ENCODE measurements at regions not wholly inside any gene's neighbourhood (a gene's known extent, or its start where the extent isn't known, plus 50 kb on each side); places are given as distances from the start of the nearest gene placed in this dataset.

GRCh38 chr10:43703286-43703685 is 54.6 kb upstream of the ZNF32 start:
- intact Hi-C loops (cut with DNase I; ENCODE audit: low total_unique reads) (no loop called here), in situ Hi-C loops (cut with MboI; ENCODE audit: low pct_ligation_motif_present in 1 of 4, low pct_unique_long_range_greater_than_20kb in 1 of 4, low sequenced_read_pairs in 3 of 4) (no loop called here)
- Histone ChIP-seq H3K9me3 (no peaks in the 10 kb centered on the region), H3K27ac (no peak overlapping the region), H3K4me3 (no peak overlapping the region), H3K36me3 (no peaks in the 10 kb centered on the region), H3K4me1 (no peaks in the 10 kb centered on the region), H3K27me3 (no peaks in the 10 kb centered on the region)
- 86% methylated on average over 9 of the region's 13 CpGs; no CpG with 5 or more reads in 1 of the 2 donors for WGBS, 2 donors (ENCODE audit: low coverage in 1 of 2)
- no peak for DNase-seq
- no peak for TF ChIP-seq CTCF (IDR thresholded peaks at IDR 0.05)
- TF ChIP-seq POLR2A (IDR thresholded peaks at IDR 0.05), result no peak
- TF ChIP-seq POLR2AphosphoS5 (IDR thresholded peaks at IDR 0.05), result no peak
- TF ChIP-seq EP300 (IDR thresholded peaks at IDR 0.05; ENCODE audit: low read depth), result no peak

- no peaks in the 10 kb centered on the region for H3K9me3 ChIP-seq
- H3K27ac ChIP-seq, result no peak overlapping the region
- no peak for DNase-seq
- no peaks in the 10 kb centered on the region for H3K27me3 ChIP-seq
- no peaks in the 10 kb centered on the region for H3K36me3 ChIP-seq
- 94% methylated on average over 15 of the region's 19 CpGs; no CpG with 5 or more reads in 1 of the 2 donors for WGBS, 2 donors (ENCODE audit: low coverage in 1 of 2)
- H3K4me3 ChIP-seq, result no peak overlapping the region
- H3K4me1 ChIP-seq, result no peaks in the 10 kb centered on the region
- no peak for TF ChIP-seq POLR2AphosphoS5 (IDR thresholded peaks at IDR 0.05)
- in situ Hi-C loops (cut with MboI; ENCODE audit: low pct_ligation_motif_present in 1 of 4, low pct_unique_long_range_greater_than_20kb in 1 of 4, low sequenced_read_pairs in 3 of 4) (no loop called here), intact Hi-C loops (cut with DNase I; ENCODE audit: low total_unique reads) (no loop called here)
Observed at GRCh38 chr10:43702936-43703281, 54.2 kb upstream of the ZNF32 start.

GRCh38 chr10:43702213-43702935 is 53.7 kb upstream of the ZNF32 start:
- Histone ChIP-seq H3K4me3 (no peak overlapping the region), H3K36me3 (no peaks in the 10 kb centered on the region), H3K27ac (no peak overlapping the region), H3K9me3 (no peaks in the 10 kb centered on the region), H3K4me1 (no peaks in the 10 kb centered on the region), H3K27me3 (no peaks in the 10 kb centered on the region)
- in situ Hi-C loops (cut with MboI; ENCODE audit: low pct_ligation_motif_present in 1 of 4, low pct_unique_long_range_greater_than_20kb in 1 of 4, low sequenced_read_pairs in 3 of 4), result no loop called here
- 76% methylated on average over 32 of the region's 33 CpGs; no CpG with 5 or more reads in 1 of the 2 donors for WGBS, 2 donors (ENCODE audit: low coverage in 1 of 2)
- no peak for TF ChIP-seq CTCF (IDR thresholded peaks at IDR 0.05)
- intact Hi-C loops (cut with DNase I; ENCODE audit: low total_unique reads), result no loop called here
- DNase-seq, result no peak

GRCh38 chr10:43701295-43701694 is 52.6 kb upstream of the ZNF32 start:
- Histone ChIP-seq H3K9me3 (no peaks in the 10 kb centered on the region), H3K27ac (no peak overlapping the region), H3K4me3 (no peak overlapping the region), H3K27me3 (no peaks in the 10 kb centered on the region), H3K4me1 (no peaks in the 10 kb centered on the region), H3K36me3 (no peaks in the 10 kb centered on the region)
- in situ Hi-C loops (cut with MboI; ENCODE audit: low pct_ligation_motif_present in 1 of 4, low pct_unique_long_range_greater_than_20kb in 1 of 4, low sequenced_read_pairs in 3 of 4), result no loop called here
- intact Hi-C loops (cut with DNase I; ENCODE audit: low total_unique reads), result no loop called here
- no peak for DNase-seq
- TF ChIP-seq POLR2AphosphoS5 (IDR thresholded peaks at IDR 0.05), result no peak
- no peak for TF ChIP-seq POLR2A (IDR thresholded peaks at IDR 0.05)
- TF ChIP-seq CTCF (IDR thresholded peaks at IDR 0.05), result no peak
- TF ChIP-seq EP300 (IDR thresholded peaks at IDR 0.05; ENCODE audit: low read depth), result no peak
- 96 to 100% methylated on average over 1 to 7 of the region's 7 CpGs for WGBS, 2 donors (ENCODE audit: low coverage in 1 of 2)

- intact Hi-C loops (cut with DNase I; ENCODE audit: low total_unique reads), result no loop called here
- Histone ChIP-seq H3K36me3 (no peaks in the 10 kb centered on the region), H3K27me3 (no peaks in the 10 kb centered on the region), H3K27ac (no peak overlapping the region), H3K4me3 (no peak overlapping the region), H3K9me3 (no peaks in the 10 kb centered on the region), H3K4me1 (no peaks in the 10 kb centered on the region)
- DNase-seq, result no peak
- TF ChIP-seq POLR2A (IDR thresholded peaks at IDR 0.05) (no peak), CTCF (IDR thresholded peaks at IDR 0.05) (no peak), POLR2AphosphoS5 (IDR thresholded peaks at IDR 0.05) (no peak), EP300 (IDR thresholded peaks at IDR 0.05; ENCODE audit: low read depth) (no peak)
- in situ Hi-C loops (cut with MboI; ENCODE audit: low pct_ligation_motif_present in 1 of 4, low pct_unique_long_range_greater_than_20kb in 1 of 4, low sequenced_read_pairs in 3 of 4), result no loop called here
- 44 to 49% methylated on average over 4 of the region's 4 CpGs for WGBS, 2 donors (ENCODE audit: low coverage in 1 of 2)
Observed at GRCh38 chr10:43700306-43700705, 51.6 kb upstream of the ZNF32 start.

Measured in transverse colon (tissue), 4 donors.